ENCODE measurements at regions not wholly inside any gene's neighbourhood (a gene's known extent, or its start where the extent isn't known, plus 50 kb on each side); places are given as distances from the start of the nearest gene placed in this dataset.

GRCh38 chr2:67674668-67675067 lies 277.5 kb downstream of the ETAA1 start:
- TF ChIP-seq, protein P1, sequence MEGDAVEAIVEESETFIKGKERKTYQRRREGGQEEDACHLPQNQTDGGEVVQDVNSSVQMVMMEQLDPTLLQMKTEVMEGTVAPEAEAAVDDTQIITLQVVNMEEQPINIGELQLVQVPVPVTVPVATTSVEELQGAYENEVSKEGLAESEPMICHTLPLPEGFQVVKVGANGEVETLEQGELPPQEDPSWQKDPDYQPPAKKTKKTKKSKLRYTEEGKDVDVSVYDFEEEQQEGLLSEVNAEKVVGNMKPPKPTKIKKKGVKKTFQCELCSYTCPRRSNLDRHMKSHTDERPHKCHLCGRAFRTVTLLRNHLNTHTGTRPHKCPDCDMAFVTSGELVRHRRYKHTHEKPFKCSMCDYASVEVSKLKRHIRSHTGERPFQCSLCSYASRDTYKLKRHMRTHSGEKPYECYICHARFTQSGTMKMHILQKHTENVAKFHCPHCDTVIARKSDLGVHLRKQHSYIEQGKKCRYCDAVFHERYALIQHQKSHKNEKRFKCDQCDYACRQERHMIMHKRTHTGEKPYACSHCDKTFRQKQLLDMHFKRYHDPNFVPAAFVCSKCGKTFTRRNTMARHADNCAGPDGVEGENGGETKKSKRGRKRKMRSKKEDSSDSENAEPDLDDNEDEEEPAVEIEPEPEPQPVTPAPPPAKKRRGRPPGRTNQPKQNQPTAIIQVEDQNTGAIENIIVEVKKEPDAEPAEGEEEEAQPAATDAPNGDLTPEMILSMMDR (IDR thresholded peaks at IDR 0.05) = no peak
- H3K27me3 Mint-ChIP-seq (ENCODE audit: low read depth in 3 of 3) = no peaks in the 10 kb centered on the region
- no peak overlapping the region for H2AFZ ChIP-seq (ENCODE audit: insufficient read depth, low read depth, low read length, poor library complexity, severe bottlenecking)
- H3K27me3 ChIP-seq (ENCODE audit: control insufficient read depth in 2 of 2, insufficient read depth in 2 of 2, low read length in 2 of 2) = no peaks in the 10 kb centered on the region
- no peaks in the 10 kb centered on the region for H3K79me2 ChIP-seq (ENCODE audit: insufficient read depth, low read length)
- no peak for DNase-seq
- H3K27ac ChIP-seq (ENCODE audit: low read depth in 1 of 2, low read length in 2 of 2) = no peak overlapping the region
- no peak overlapping the region for H3K4me3 ChIP-seq (replicated peaks in 1 of 3; ENCODE audit: low read depth in 2 of 3, low read length in 3 of 3)
- H3K9me3 ChIP-seq (replicated peaks in 1 of 2; ENCODE audit: control insufficient read depth in 1 of 2, insufficient read depth in 1 of 2, low read length in 2 of 2) = no peaks in the 10 kb centered on the region
- H3K4me1 ChIP-seq (ENCODE audit: control insufficient read depth in 1 of 2, insufficient read depth in 2 of 2, low read length in 2 of 2) = no peaks in the 10 kb centered on the region
- H3K4me1 Mint-ChIP-seq = no peaks in the 10 kb centered on the region
- H3K27ac Mint-ChIP-seq = no peak overlapping the region
- intact Hi-C loops (cut with micrococcal nuclease) = no loop called here
- no peaks in the 10 kb centered on the region for H4K20me1 ChIP-seq (ENCODE audit: insufficient read depth, low read length)
- peaks cover 0 to 5% (median 0%) of the 10 kb centered on the region in 7 donors for H3K9me3 Mint-ChIP-seq
- WGBS (ENCODE audit: insufficient coverage) = no CpG with 5 or more reads among the region's 4 CpGs
- H3K36me3 ChIP-seq (replicated peaks in 1 of 2; ENCODE audit: control insufficient read depth in 1 of 2, insufficient read depth in 2 of 2, low read length in 2 of 2) = no peaks in the 10 kb centered on the region
- H3K4me2 ChIP-seq (replicated peaks; ENCODE audit: extremely low read depth, low read length, poor library complexity, severe bottlenecking) = no peak overlapping the region
- H3K4me3 Mint-ChIP-seq = no peak overlapping the region
- no peaks in the 10 kb centered on the region for H3K36me3 Mint-ChIP-seq
- H3K9ac ChIP-seq (ENCODE audit: insufficient read depth, low read length, poor library complexity, severe bottlenecking) = no peak overlapping the region

GRCh38 chr2:67684991-67685390 lies 287.9 kb downstream of the ETAA1 start:
- no peak overlapping the region for H3K4me3 ChIP-seq (replicated peaks in 1 of 3; ENCODE audit: low read depth in 2 of 3, low read length in 3 of 3)
- H3K27ac Mint-ChIP-seq = no peak overlapping the region
- peaks cover 0 to 1% (median 0%) of the 10 kb centered on the region in 7 donors for H3K9me3 Mint-ChIP-seq

More at GRCh38 chr2:67684991-67685390, 287.9 kb downstream of the ETAA1 start:
- H2AFZ ChIP-seq (ENCODE audit: insufficient read depth, low read depth, low read length, poor library complexity, severe bottlenecking) = no peak overlapping the region
- no peak for DNase-seq
- Mint-ChIP-seq H3K4me3 (no peak overlapping the region), H3K4me1 (no peaks in the 10 kb centered on the region), H3K36me3 (no peaks in the 10 kb centered on the region), H3K27me3 (ENCODE audit: low read depth in 3 of 3) (peaks cover 3 to 4% (median 4%) of the 10 kb centered on the region in 3 donors)
- TF ChIP-seq, protein P1 (IDR thresholded peaks at IDR 0.05) = no peak
- H3K9me3 ChIP-seq (replicated peaks in 1 of 2; ENCODE audit: control insufficient read depth in 1 of 2, insufficient read depth in 1 of 2, low read length in 2 of 2) = no peaks in the 10 kb centered on the region
- H3K27ac ChIP-seq (ENCODE audit: low read depth in 1 of 2, low read length in 2 of 2) = no peak overlapping the region
- no peaks in the 10 kb centered on the region for H3K36me3 ChIP-seq (replicated peaks in 1 of 2; ENCODE audit: control insufficient read depth in 1 of 2, insufficient read depth in 2 of 2, low read length in 2 of 2)
- H3K27me3 ChIP-seq (ENCODE audit: control insufficient read depth in 2 of 2, insufficient read depth in 2 of 2, low read length in 2 of 2) = no peaks in the 10 kb centered on the region
- no peaks in the 10 kb centered on the region for H4K20me1 ChIP-seq (ENCODE audit: insufficient read depth, low read length)
- no peak overlapping the region for H3K4me2 ChIP-seq (replicated peaks; ENCODE audit: extremely low read depth, low read length, poor library complexity, severe bottlenecking)
- H3K9ac ChIP-seq (ENCODE audit: insufficient read depth, low read length, poor library complexity, severe bottlenecking) = no peak overlapping the region
- H3K79me2 ChIP-seq (ENCODE audit: insufficient read depth, low read length) = no peaks in the 10 kb centered on the region
- H3K4me1 ChIP-seq (ENCODE audit: control insufficient read depth in 1 of 2, insufficient read depth in 2 of 2, low read length in 2 of 2) = no peaks in the 10 kb centered on the region
- intact Hi-C loops (cut with micrococcal nuclease) = no loop called here
- WGBS (ENCODE audit: insufficient coverage) = no CpG with 5 or more reads among the region's 2 CpGs
